ENCODE measurements at regions not wholly inside any gene's neighbourhood (a gene's known extent, or its start where the extent isn't known, plus 50 kb on each side); places are given as distances from the start of the nearest gene placed in this dataset.

- Histone ChIP-seq H3K4me1 (ENCODE audit: control insufficient read depth in 1 of 2, insufficient read depth in 2 of 2, low read length in 2 of 2) (no peaks in the 10 kb centered on the region), H3K4me3 (replicated peaks in 1 of 2; ENCODE audit: low read depth in 1 of 2, low read length in 2 of 2) (no peak overlapping the region), H3K4me2 (ENCODE audit: low read length) (no peak overlapping the region), H3K27ac (ENCODE audit: low read depth, low read length) (no peak overlapping the region), H3K79me2 (ENCODE audit: insufficient read depth, low read length) (no peaks in the 10 kb centered on the region), H3K36me3 (ENCODE audit: control insufficient read depth in 1 of 2, insufficient read depth in 2 of 2, low read length in 2 of 2) (no peaks in the 10 kb centered on the region), H3K9me3 (ENCODE audit: control insufficient read depth in 1 of 2, insufficient read depth in 1 of 2, low read depth in 1 of 2, low read length in 2 of 2) (no peaks in the 10 kb centered on the region), H2AFZ (ENCODE audit: low read depth, low read length, poor library complexity, severe bottlenecking) (no peak overlapping the region), H3K9me2 (ENCODE audit: insufficient read depth) (no peaks in the 10 kb centered on the region), H3K27me3 (ENCODE audit: insufficient read depth, low read length) (no peaks in the 10 kb centered on the region), H3K9ac (ENCODE audit: low read length) (no peak overlapping the region), H4K20me1 (ENCODE audit: insufficient read depth) (no peaks in the 10 kb centered on the region)
- BruUV-seq (replicated peaks) = no TSS peak
- CTCF ChIA-PET = no interaction called here
- ATAC-seq (no peak), DNase-seq (ENCODE audit: low read depth, low spot score) (no peak)
- intact Hi-C loops (cut with micrococcal nuclease) = no loop called here
- POLR2A ChIA-PET = no interaction called here
- TF ChIP-seq RAD21 (IDR thresholded peaks at IDR 0.05; ENCODE audit: low read depth) (no peak), EZH2 (IDR thresholded peaks at IDR 0.05) (no peak), EGR1 (IDR thresholded peaks at IDR 0.05; ENCODE audit: low read depth) (no peak), ZFX (IDR thresholded peaks at IDR 0.05) (no peak), SRF (IDR thresholded peaks at IDR 0.05; ENCODE audit: low read depth) (no peak), ELF1 (IDR thresholded peaks at IDR 0.05; ENCODE audit: borderline replicate concordance, low read depth) (no peak), FOSL1 (IDR thresholded peaks at IDR 0.05; ENCODE audit: low read depth) (no peak), CEBPB (IDR thresholded peaks at IDR 0.05; ENCODE audit: low read depth) (no peak), POLR2AphosphoS5 (IDR thresholded peaks at IDR 0.05; ENCODE audit: low read depth, low read length) (no peak)
- TF ChIP-seq, protein P1, sequence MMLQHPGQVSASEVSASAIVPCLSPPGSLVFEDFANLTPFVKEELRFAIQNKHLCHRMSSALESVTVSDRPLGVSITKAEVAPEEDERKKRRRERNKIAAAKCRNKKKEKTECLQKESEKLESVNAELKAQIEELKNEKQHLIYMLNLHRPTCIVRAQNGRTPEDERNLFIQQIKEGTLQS (IDR thresholded peaks at IDR 0.05) = no peak
- RAD21 ChIA-PET (ENCODE audit: low non-redundant PET in 1 of 2, low total read pairs in 2 of 2, uncharacterized antibody in 2 of 2, unreplicated experiment in 2 of 2) = no interaction called here
These were observed 246.9 kb upstream of the RBFOX1 start for GRCh38 chr16:7085776-7086175.

- Histone ChIP-seq H3K9me3 (ENCODE audit: control insufficient read depth in 1 of 2, insufficient read depth in 1 of 2, low read depth in 1 of 2, low read length in 2 of 2) (no peaks in the 10 kb centered on the region), H3K27me3 (ENCODE audit: insufficient read depth, low read length) (no peaks in the 10 kb centered on the region), H3K79me2 (ENCODE audit: insufficient read depth, low read length) (no peaks in the 10 kb centered on the region), H3K4me1 (ENCODE audit: control insufficient read depth in 1 of 2, insufficient read depth in 2 of 2, low read length in 2 of 2) (no peaks in the 10 kb centered on the region), H3K27ac (ENCODE audit: low read depth, low read length) (no peak overlapping the region), H3K4me3 (replicated peaks in 1 of 2; ENCODE audit: low read depth in 1 of 2, low read length in 2 of 2) (no peak overlapping the region), H3K9me2 (ENCODE audit: insufficient read depth) (no peaks in the 10 kb centered on the region), H4K20me1 (ENCODE audit: insufficient read depth) (no peaks in the 10 kb centered on the region), H3K4me2 (ENCODE audit: low read length) (no peak overlapping the region), H3K36me3 (ENCODE audit: control insufficient read depth in 1 of 2, insufficient read depth in 2 of 2, low read length in 2 of 2) (no peaks in the 10 kb centered on the region), H2AFZ (ENCODE audit: low read depth, low read length, poor library complexity, severe bottlenecking) (no peak overlapping the region), H3K9ac (ENCODE audit: low read length) (no peak overlapping the region)
- ChIA-PET RAD21 (ENCODE audit: low non-redundant PET in 1 of 2, low total read pairs in 2 of 2, uncharacterized antibody in 2 of 2, unreplicated experiment in 2 of 2) (no interaction called here), CTCF (no interaction called here), POLR2A (no interaction called here)
- TF ChIP-seq ZFX (IDR thresholded peaks at IDR 0.05) (no peak), POLR2AphosphoS5 (IDR thresholded peaks at IDR 0.05; ENCODE audit: low read depth, low read length) (no peak), SIN3A (IDR thresholded peaks at IDR 0.05; ENCODE audit: low read depth) (no peak), ZNF274 (IDR thresholded peaks at IDR 0.05; ENCODE audit: low read depth, low read length) (no peak), CBX3 (IDR thresholded peaks at IDR 0.05; ENCODE audit: low read depth) (no peak), SRF (IDR thresholded peaks at IDR 0.05; ENCODE audit: low read depth) (no peak), CEBPB (IDR thresholded peaks at IDR 0.05; ENCODE audit: low read depth) (no peak), POLR2A (IDR thresholded peaks at IDR 0.05; ENCODE audit: borderline replicate concordance, extremely low read depth, insufficient read depth, insufficient read length) (no peak), CTCF (IDR thresholded peaks at IDR 0.05 in 2 of 3, conservative IDR thresholded peaks at IDR 0.05 in 1 of 3; ENCODE audit: borderline replicate concordance in 1 of 3, insufficient read depth in 1 of 3, low read depth in 2 of 3, low read length in 2 of 3) (no peak), ZBTB33 (IDR thresholded peaks at IDR 0.05; ENCODE audit: extremely low read depth, insufficient replicate concordance, low read length) (no peak), ELF1 (IDR thresholded peaks at IDR 0.05; ENCODE audit: borderline replicate concordance, low read depth) (no peak), EZH2 (IDR thresholded peaks at IDR 0.05) (no peak)
- TF ChIP-seq, protein P1 (IDR thresholded peaks at IDR 0.05) = no peak
- TF ChIP-seq, protein P2, sequence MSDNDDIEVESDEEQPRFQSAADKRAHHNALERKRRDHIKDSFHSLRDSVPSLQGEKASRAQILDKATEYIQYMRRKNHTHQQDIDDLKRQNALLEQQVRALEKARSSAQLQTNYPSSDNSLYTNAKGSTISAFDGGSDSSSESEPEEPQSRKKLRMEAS (IDR thresholded peaks at IDR 0.05) = no peak
- BruUV-seq (replicated peaks) = no TSS peak
- DNase-seq (ENCODE audit: low read depth, low spot score) (no peak), ATAC-seq (no peak)
- intact Hi-C loops (cut with micrococcal nuclease) = no loop called here
These were observed 249.5 kb upstream of the RBFOX1 start for GRCh38 chr16:7083096-7083495.
